ENCODE measurements at regions not wholly inside any gene's neighbourhood (a gene's known extent, or its start where the extent isn't known, plus 50 kb on each side); places are given as distances from the start of the nearest gene placed in this dataset.
"Not testable (repeated sequence)": the region's sequence is repeated elsewhere in the genome, so short reads cannot be mapped to it uniquely, and the experiment has no call there.

- TF ChIP-seq, protein P1, sequence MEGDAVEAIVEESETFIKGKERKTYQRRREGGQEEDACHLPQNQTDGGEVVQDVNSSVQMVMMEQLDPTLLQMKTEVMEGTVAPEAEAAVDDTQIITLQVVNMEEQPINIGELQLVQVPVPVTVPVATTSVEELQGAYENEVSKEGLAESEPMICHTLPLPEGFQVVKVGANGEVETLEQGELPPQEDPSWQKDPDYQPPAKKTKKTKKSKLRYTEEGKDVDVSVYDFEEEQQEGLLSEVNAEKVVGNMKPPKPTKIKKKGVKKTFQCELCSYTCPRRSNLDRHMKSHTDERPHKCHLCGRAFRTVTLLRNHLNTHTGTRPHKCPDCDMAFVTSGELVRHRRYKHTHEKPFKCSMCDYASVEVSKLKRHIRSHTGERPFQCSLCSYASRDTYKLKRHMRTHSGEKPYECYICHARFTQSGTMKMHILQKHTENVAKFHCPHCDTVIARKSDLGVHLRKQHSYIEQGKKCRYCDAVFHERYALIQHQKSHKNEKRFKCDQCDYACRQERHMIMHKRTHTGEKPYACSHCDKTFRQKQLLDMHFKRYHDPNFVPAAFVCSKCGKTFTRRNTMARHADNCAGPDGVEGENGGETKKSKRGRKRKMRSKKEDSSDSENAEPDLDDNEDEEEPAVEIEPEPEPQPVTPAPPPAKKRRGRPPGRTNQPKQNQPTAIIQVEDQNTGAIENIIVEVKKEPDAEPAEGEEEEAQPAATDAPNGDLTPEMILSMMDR (conservative IDR thresholded peaks at IDR 0.05; ENCODE audit: low read length) = no peak
- H3K4me3 ChIP-seq (ENCODE audit: low read length) = no peak overlapping the region
- DNase-seq (ENCODE audit: low read depth) = no peak
Observed at GRCh38 chr3:153269730-153270129, 107.7 kb downstream of the RAP2B start.

- TF ChIP-seq, protein P1 (conservative IDR thresholded peaks at IDR 0.05; ENCODE audit: low read length) = no peak
- DNase-seq (ENCODE audit: low read depth) = no peak
- H3K4me3 ChIP-seq (ENCODE audit: low read length) = no peak overlapping the region
Observed at GRCh38 chr3:153273217-153273616, 111.2 kb downstream of the RAP2B start.

GRCh38 chr3:153273767-153274435 lies 111.9 kb downstream of the RAP2B start:
- DNase-seq (ENCODE audit: low read depth) = peak; percentile 41
- H3K4me3 ChIP-seq (ENCODE audit: low read length) = no peak overlapping the region
- TF ChIP-seq, protein P1 (conservative IDR thresholded peaks at IDR 0.05; ENCODE audit: low read length) = no peak

DNA sequence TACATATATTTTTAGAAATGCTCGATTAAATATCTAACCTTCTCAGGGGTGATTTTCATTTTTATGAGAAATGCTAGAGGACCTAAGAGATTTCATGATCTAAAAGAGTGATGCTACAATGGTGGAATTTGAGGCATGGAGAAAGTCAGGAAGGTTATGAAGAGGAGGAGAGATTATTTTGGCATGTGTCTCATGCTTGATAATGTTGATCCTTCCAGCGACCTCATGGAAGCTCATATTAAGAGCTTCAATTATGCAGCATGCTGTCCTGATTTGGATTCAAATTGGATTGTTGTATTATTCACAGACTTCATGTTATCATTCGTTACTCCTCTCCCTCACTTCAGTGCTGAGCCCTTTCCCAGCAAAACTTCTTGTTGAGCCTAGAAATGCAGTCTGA lies 112.5 kb downstream of the RAP2B start:
- H3K4me3 ChIP-seq (ENCODE audit: low read length) = no peak overlapping the region
- no peak for DNase-seq (ENCODE audit: low read depth)
- TF ChIP-seq, protein P1 (conservative IDR thresholded peaks at IDR 0.05; ENCODE audit: low read length) = no peak

DNA sequence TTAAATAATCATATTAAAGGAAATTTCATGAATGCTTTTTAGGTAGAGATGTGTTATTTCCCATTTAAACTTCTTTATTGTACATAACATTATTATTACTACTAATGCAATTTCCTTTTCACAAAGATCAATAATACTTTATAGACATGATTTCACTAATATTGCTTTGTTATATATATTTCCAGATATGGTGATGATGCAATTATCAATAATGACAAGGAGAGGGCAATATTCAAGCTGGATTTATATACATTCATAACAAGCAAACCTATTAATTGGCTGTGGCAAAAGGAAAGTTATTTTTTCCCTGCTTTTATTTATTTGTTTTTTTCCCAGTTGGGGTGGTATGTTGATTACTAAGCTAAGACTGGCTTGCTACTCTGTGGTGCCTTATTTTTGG lies 113.5 kb downstream of the RAP2B start:
- TF ChIP-seq, protein P1 (conservative IDR thresholded peaks at IDR 0.05; ENCODE audit: low read length) = no peak
- H3K4me3 ChIP-seq (ENCODE audit: low read length) = no peak overlapping the region
- no peak for DNase-seq (ENCODE audit: low read depth)

- H3K4me3 ChIP-seq (ENCODE audit: low read length) = no peak overlapping the region
- TF ChIP-seq, protein P1 (conservative IDR thresholded peaks at IDR 0.05; ENCODE audit: low read length) = no peak
- peak; percentile 48 for DNase-seq (ENCODE audit: low read depth)
Observed at GRCh38 chr3:153277029-153277428, 115.0 kb downstream of the RAP2B start.

DNA sequence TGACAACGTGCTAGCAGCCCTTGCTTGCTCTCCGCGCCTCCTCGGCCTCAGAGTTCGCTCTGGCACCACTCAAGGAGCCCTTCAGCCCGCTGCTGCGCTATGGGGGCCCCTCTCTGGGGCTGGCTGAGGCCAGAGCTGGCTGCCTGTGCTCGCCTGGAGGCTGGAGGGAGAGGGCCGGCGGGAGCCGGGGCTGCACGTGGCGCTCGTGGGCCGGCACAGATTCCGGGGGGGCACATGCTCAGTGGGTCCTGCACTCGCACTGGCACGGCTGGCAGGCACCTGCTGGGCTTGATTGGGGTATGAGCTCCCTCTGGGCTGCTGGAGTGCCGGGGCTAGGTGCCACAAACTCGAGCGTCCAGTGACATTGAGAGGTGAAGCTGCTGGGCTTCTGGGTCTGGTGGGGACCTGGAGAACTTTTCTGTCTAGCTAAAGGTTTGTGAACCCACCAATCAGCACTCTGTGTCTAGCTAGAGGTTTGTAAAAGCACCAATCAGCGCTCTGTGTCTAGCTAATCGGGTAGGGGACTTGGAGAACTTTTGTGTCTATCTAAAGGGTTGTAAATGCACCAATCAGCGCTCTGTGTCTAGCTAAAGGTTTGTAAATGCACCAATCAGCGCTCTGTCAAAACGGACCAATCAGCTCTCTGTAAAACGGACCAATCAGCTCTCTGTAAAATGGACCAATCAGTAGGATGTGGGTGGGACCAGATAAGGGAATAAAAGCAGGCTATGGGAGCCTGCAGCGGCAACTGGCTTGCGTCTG lies 119.4 kb downstream of the RAP2B start:
- not testable (repeated sequence) for DNase-seq (ENCODE audit: low read depth)

More for the DNA sequence above, 119.4 kb downstream of the RAP2B start:
- not testable (repeated sequence) for H3K4me3 ChIP-seq (ENCODE audit: low read length)

All from AG10803 (cell line).